Hematopoietic multipotent progenitor cell treated with erythropoietin and hydrocortisone succinate and interleukin-3 and kit ligand, for 6 days (in vitro differentiated cells): ENCODE measurements at regions not wholly inside any gene's neighbourhood (a gene's known extent, or its start where the extent isn't known, plus 50 kb on each side); places are given as distances from the start of the nearest gene placed in this dataset.
"Not testable (repeated sequence)": the region's sequence is repeated elsewhere in the genome, so short reads cannot be mapped to it uniquely, and the experiment has no call there.

Experiments used
- DNase-seq: peaks from one replicate; pipeline ENCODE4 v3.0.0-alpha.2; 2015

DNA sequence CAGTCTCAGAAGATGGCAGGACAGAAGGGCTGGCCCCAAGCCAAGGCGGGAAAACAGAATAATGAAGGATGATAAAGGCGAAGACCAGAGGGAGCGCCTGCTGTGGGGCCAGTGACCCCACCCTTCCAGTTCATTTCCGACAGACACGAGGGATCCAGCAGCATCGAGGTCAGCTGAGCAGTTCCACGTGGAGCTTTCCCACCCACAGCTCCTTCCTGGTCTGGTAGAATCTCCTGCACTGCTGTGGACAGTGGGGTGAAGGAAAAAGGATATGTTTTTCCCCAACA lies 265.9 kb upstream of the VLDLR start:
- DNase-seq, result no peak

- DNase-seq, result no peak
Measured at GRCh38 chr9:2356041-2356790, 265.4 kb upstream of the VLDLR start.

DNA sequence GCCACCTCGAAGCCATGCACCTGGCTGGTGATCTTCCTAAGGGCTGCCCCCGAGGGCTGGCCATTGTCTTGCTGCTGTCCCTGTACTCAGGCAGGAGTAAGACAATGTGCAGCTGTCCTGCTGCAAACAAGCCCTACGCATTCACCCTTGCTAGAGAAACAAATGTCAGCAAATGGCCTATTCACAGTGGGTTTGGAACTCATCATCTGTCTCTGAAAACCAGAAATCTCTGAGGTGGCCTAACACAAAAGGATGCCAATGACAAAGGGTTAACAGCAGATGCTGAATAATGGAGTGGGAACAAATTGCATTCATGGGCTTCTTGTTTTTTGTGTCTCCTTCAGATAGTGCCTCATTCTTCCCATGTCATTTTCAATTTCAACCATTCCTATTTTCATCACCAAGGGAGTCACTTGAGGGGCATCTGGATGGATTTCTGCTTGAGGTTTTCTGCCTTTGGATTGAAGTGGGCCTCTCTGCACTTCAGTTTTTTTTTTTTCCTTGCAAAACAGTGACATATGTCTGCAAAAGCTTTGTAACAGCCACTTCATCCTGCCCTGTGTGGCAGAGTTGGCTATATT lies 261.6 kb upstream of the VLDLR start:
- no peak for DNase-seq

- no peak for DNase-seq
Measured at GRCh38 chr9:2362150-2362549, 259.4 kb upstream of the VLDLR start.

- no peak for DNase-seq
Measured at GRCh38 chr9:2363138-2363745, 258.3 kb upstream of the VLDLR start.

- no peak for DNase-seq
Measured at GRCh38 chr9:2363781-2364180, 257.8 kb upstream of the VLDLR start.

DNA sequence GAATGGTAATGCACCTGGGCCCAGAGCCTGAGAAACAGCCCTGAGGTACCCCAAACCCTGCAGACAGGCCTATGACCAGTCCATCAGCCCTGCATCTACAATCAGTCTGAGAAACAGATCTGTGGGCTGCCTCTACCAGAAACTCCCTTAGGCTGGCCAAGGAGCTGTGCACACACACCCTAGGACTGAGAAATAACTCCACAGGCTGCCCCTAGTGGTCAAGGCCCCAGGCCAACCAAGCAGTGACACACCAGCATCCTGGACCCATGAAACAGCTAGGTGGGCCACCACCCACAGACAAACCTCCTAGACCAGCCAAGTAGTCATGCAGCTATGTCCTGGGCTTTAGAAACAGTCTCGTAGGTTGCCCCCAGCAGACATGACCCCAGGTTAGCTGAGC lies 253.6 kb upstream of the VLDLR start:
- peak; percentile 7 for DNase-seq

DNA sequence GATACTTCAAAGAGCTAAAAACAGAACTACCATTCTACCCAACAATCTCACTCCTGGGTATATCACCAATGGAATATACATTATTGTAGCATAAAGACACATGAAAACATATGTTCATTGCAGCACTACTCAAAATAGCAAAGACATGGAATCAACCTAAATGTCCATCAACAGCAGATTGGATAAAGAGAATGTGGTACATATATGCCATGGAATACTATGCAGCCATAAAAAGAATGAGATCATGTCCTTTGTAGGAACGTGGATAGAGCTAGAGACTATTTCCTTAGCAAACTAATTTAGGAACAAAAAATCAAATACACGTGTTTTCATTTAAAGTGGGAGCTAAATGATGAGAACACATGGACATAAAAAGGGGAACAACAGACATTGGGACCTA lies 247.9 kb upstream of the VLDLR start:
- no peak for DNase-seq

- no peak for DNase-seq
Measured at GRCh38 chr9:2375114-2375513, 246.5 kb upstream of the VLDLR start.

DNA sequence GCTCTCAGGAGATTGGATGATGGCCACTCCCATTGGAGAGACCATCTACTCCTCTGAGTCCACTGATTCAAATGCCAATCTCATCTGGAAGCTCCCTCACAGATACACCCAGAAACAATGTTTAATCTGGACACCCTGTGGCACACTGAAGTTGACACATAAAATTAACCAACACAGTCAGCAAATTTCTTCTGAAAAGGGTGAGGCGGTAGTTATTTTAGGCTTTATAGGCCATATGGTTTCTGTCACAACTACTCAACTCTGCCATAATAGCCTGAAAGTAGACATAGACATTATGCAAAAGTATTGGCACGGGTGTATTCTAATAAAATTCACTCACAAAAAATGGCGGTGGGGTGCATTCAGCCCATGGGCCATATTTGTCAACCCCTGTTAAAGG lies 244.5 kb upstream of the VLDLR start:
- DNase-seq, result no peak

GRCh38 chr9:2377834-2378233 lies 243.8 kb upstream of the VLDLR start:
- no peak for DNase-seq

DNA sequence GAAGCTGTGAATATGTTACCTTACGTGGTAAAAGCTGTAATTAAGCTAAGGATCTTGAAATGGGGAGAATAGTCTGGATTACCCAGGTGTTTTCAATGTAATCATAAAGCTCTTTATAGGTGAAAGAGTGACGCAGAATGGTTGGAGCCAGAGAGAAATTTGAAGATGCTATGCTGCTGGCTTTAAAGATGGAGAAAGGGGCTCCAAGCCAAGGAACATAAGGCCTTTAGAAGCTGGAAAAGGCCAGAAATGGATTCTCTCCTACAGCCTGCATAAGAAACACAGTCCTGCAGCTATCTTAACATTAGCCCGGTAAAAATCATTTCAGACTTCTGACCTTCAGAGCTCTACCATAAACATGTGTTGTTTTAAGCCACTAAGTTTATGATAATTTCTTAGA lies 243.3 kb upstream of the VLDLR start:
- no peak for DNase-seq

- no peak for DNase-seq
Measured at GRCh38 chr9:2378816-2379215, 242.8 kb upstream of the VLDLR start.

- DNase-seq, result no peak
Measured at GRCh38 chr9:2384741-2385140, 236.8 kb upstream of the VLDLR start.

DNA sequence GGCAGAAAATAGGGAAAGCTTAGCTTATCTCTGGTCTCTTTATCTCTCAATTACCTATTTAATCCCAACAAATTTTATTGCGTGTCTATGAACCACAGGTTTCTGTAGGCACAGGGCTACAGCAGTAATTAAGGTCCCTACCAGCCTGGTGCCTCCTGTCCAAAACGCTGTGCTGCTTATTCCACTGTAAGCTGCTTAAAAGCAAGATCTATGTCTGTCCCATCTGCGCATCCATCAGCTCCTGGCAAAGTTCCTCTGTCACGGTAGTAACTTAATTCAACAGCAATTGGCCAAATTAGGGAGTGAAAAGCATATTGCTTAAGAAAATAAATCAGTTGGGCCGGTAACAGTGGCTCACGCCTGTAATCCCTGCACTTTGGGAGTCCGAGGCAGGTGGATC lies 235.8 kb upstream of the VLDLR start:
- no peak for DNase-seq

- DNase-seq, result no peak
Measured at GRCh38 chr9:2386566-2386965, 235.0 kb upstream of the VLDLR start.

DNA sequence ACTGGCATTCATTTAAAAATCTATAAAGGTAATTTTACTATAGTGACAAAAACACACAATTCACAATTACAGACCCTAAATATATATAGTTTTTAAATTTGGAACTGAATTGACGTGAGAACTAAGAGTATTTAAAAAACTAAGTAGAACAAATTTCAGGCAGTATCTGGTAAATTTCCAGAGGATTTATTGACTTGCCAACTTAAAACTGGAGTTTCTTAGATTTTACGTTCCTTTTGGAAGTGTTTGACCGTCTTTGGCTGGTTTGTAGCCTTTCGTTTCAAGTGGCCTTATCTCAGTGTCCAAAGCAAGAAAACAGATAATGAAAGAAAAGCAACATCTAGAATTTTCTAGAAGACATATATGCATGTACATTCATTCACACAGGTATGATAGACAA lies 234.4 kb upstream of the VLDLR start:
- DNase-seq, result no peak

- DNase-seq, result no peak
Measured at GRCh38 chr9:2389404-2389803, 232.2 kb upstream of the VLDLR start.

DNA sequence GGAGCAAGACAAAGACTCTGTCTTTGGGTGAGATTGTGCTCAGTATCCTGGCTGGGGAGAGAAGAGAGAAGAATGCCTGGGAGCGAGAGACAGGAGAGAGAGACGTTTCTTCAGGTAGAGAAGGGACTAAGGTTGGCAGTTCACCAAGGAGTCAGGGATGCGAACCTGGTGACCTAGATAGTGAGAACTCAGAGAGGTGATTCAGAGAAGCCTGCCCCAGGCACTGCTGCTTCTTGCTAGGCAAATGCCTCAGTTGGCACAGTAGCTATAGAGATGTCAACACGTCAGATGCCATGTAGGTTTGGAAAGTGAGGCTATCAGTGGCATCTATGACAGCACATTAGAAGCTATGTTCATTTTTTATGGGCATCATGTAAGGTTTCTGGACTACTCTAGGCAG lies 231.6 kb upstream of the VLDLR start:
- no peak for DNase-seq

- not testable (repeated sequence) for DNase-seq
Measured at GRCh38 chr9:2391509-2392132, 230.0 kb upstream of the VLDLR start.

GRCh38 chr9:2394087-2394741 lies 227.4 kb upstream of the VLDLR start:
- not testable (repeated sequence) for DNase-seq

DNA sequence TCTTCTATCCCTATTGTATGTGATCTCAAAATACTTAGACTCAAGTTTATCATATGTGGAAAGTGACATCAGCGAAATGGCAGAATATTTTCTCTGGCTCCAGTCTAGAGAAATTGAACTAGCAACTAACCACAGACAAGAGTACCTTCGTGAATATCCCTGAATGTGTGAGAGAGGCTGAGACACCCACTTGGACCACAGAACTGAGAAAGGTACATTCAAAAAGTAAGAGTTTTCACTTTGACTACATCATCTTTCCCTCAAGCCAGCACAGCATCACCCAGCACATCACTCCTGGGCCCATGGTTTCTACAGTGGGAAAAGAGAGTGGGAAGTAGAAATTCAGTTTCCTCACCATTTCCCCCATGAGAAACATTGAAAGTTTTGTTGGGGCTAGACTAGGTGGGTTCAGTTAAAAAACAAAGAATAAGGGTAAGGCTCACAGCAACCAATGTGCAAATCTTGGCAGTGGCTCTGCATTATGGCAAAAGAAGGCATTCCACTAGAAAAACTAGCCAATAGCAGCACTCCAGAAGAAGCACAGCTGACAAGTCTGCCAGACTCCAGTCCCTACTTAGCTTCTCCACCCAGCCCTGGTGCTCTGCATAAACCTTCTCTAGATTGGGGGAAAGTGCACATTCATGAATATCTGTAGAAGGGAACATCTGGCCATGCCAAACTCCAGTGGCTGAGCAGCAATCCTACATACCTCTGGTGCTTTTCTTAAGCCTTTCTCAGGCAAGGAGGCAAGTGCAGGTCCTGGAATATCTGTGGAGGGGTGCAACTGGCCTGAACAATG lies 225.6 kb upstream of the VLDLR start:
- DNase-seq, result no peak
